GM21526 (cell line): ENCODE measurements at regions not wholly inside any gene's neighbourhood (a gene's known extent, or its start where the extent isn't known, plus 50 kb on each side); places are given as distances from the start of the nearest gene placed in this dataset.

Experiments used
- ATAC-seq: cut with Tn5 transposase; IDR thresholded peaks from one replicate; pipeline ENCODE4 v1.9.1; 2021; ENCODE audit warnings: moderate library complexity; ENCODE audit not compliant: unreplicated experiment, low FRiP score

DNA sequence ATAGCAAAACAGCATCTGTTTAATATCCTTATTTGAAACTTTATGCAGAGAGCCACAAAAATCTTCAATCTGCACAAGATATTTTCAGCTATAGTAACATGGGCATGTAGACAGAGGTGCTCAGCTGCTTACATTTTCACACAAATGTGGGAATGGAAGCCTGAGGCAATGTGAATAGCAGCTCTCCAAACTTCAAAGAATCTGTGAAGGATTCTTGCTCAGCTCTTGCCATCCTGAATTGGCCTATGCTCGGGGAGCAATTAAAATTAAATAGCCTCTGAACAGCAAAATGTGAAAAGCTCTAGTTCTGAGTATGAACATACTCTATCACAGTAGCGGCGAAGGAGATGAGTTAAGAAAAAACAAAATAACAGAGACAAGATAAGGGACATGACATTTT is 1523.8 kb downstream of the PCDH7 start:
- ATAC-seq, result no peak

DNA sequence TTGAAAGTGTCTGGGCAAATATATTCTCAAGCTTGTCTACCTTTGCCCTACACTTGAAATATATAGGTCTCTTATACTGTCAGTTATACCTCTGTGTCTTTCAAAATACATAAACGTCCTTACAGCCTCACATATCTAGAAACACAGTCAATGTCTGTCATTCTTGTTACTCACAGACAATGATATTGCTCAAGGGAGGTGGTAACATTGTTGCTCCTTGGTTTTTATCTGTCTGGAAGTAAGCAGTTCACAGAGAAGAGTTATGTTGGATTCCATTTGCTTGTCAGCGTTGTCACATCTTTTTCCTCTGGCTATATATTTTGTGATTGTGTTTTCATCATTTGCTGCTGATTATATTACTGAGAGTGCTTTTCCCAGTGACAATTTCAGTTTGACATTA is 1528.9 kb downstream of the PCDH7 start:
- ATAC-seq, result no peak

DNA sequence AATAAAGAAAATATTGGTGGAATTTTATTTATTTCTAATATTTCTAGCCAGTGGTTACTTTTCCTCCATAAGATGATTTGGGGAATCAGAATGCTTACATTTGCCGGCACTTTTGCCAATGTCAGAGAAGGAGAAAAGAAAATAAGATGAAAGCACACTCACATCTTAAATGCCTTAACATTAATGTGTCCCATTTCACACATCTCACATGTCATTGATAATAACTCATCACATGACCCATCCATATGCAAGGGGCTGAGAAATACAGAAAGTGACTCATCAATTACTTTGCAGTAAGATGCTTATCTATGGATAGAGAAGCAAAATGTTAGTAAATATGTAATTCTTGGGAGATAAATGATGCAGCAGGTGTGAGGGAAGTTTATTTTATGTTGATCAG is 1531.0 kb downstream of the PCDH7 start:
- ATAC-seq, result no peak

DNA sequence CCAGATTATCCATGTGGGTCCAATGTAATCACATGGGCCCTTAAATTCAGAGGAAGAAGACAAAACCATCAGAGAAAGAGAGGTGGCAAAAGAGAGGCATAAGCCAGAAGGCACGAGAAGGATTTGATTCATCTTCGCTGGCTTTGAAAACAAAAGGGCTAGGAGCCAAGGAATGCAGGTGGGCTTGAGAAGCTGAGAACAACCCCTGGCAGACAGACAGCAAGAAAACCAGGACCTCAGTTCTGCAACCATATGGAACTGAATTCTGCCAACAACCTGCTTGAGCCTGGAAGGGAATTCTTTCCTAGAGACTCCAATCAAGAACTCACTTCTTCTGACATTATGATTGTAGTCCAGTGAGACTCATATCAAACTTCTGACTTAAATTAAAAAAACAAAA is 1531.8 kb downstream of the PCDH7 start:
- ATAC-seq, result no peak

DNA sequence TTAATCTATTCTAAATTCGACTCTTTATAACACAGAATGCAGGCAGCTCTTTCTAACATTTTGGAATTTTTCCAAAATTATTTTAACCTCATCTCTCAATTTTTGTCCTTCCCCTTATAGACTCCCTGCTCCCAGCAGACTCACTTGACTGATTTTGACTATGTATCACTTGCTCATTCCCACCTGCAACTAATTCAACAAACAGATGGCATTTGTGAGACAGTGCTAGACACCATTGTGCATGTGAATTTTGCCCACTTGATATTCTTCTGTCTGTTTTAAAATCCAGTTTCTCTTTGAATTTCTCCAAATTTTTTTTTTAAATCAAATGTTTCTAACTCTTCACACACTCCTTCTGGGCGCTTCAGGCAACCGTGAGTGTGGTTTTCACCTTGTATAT is 1534.0 kb downstream of the PCDH7 start:
- no peak for ATAC-seq

DNA sequence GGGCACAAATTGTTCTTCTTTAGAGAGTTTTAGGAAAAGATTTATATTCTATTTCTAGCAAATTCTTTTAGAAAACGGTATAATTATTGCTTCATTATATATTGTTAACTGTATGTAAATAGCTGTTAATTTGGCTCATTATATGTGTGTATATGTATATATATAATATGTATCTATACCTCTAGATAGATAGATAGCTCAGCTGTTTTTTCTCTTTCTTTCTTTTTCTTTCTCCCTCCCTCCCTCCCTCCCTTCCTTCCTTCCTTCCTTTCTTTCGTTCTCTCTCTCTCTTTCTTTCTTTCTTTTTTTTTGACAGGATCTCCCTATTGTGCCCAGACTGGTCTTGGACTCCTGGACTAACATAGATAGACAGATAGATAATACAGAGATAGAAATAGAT is 1538.8 kb downstream of the PCDH7 start:
- ATAC-seq, result no peak

DNA sequence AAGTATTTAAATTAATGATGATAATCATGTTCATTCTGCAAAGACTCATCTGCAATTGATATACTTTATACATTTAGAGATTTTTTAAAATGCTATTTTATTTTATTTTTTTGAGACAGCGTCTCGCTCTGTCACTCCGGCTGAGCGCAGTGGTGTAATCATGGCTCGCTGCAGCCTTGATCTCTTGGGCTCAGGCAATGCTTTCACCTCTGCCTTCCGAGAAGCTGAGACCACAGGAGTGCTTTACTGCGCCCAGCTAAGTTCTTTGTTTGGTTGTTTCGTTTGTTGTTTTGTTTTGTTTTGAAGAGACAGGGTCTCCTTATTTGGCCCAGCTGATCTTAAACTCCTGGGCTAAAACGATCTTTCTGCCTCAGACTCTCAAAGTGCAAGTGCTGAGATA is 1541.0 kb downstream of the PCDH7 start:
- ATAC-seq, result no peak

DNA sequence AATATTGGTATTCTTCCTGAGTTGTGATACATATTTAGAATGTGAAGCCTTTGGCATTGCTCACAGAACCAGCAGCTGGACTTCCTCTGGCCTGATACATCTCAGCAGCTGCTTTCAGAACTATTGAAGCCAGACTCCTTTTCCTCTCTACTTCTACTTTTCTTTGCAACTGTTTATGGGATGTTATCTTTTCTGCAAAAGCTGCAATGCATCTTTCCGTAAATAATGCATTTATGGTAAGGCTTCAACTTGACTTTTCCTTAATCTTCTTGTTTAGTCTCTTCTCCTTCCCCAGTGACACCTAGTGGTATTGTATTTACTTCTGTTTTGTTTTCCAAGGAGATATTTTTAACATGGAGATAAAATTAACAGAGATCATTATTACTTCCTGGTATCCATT is 1548.7 kb downstream of the PCDH7 start:
- no peak for ATAC-seq

DNA sequence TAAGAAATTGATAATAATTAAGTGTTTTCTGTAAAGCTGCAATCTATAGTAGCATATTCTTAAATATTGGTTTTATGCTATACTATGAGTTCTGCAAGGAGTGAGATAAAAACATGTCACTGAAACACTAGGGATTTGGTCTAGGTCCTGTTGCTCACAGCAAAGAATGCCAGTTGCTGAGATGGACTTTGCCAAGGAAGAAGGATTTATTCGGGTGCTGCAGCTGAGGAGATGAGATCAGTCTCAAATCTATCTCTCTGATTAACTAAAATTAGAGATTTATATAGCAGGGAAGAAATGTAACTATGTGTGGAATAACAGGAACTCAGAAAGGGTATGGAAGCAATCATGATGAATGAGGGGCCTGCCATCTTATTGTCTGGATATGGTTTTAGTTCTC is 1569.9 kb downstream of the PCDH7 start:
- no peak for ATAC-seq

GRCh38 chr4:32318926-32319325 is 1598.8 kb downstream of the PCDH7 start:
- no peak for ATAC-seq

- no peak for ATAC-seq
Measured at GRCh38 chr4:32321421-32321820, 1601.3 kb downstream of the PCDH7 start.

GRCh38 chr4:32334759-32335158 is 1614.6 kb downstream of the PCDH7 start:
- no peak for ATAC-seq

DNA sequence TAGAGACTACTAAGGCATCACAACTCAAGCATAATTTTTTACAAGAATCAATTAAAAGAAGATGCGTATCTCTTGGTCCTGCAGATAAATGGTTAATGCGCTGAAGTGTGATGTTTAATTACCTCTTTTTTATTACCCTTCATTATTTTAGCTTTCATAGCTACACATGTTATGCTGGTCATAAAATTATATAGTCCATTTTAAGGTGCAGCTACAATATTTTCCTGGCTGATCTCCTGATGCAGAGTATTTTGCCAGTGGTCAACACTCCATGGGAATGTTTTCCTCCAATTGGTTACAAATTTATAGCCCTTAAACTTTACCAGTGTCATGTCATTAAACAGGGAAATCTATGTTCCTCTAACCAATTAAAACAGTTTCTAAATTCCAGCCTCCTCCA is 1617.2 kb downstream of the PCDH7 start:
- ATAC-seq, result no peak

- ATAC-seq, result no peak
Measured at GRCh38 chr4:32340591-32340990, 1620.4 kb downstream of the PCDH7 start.

DNA sequence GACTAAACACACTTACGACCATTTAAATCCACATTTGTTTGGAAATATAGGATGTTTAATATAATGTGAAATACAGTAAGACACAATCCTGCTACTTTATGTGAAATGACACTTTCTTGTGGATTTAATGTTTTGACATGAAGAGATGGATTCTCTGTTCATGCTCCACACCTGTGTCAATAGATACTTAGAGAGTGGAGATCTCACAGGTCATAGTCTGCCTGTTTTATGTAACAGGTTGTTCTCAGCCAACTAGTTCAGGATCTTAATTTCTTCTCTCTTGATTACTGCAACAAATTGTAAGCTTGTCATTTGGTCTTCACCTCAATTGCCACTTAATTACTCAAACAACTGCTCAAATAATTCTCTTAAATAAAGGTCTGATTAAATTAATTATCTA is 1621.2 kb downstream of the PCDH7 start:
- no peak for ATAC-seq

- no peak for ATAC-seq
Measured at GRCh38 chr4:32342054-32342453, 1621.9 kb downstream of the PCDH7 start.

- no peak for ATAC-seq
Measured at GRCh38 chr4:32349026-32349425, 1628.9 kb downstream of the PCDH7 start.

DNA sequence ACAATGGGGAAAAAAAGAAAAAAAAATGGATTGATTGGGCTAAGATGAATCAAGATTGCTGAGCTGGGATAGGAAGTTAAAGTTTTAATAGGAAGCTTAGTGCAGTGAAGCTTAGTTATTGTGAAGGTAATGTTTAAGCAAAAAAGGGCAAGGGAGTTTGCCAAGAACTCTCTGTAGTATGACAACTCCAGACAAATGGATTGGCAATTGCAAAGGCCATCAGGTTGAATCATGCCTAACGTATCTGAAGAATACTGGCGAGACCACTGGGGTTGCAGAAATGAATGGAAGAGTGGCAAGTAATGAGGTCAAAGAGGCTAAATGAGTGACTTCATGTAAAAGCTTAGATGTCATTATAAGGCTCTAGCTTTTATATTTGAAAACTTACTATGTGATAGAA is 1654.0 kb downstream of the PCDH7 start:
- no peak for ATAC-seq

DNA sequence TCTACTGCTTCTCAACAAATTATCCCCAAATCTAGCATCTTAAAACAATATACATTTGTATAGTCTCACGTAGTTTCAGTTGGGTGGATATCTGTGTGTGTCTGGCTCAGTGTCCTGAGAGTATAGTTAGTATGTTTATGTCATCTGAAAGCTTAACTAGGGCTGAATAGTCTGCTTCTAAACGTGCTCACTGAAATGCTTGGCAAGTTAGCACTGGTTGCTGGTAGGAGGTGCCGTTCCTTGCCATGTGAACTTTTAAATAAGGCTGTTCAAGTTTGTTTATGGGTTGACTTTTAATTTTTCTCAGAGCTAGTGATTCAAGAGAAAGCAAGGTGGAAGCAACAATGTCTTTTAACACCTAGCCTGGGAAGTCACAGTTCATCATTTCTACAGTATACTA is 1673.6 kb downstream of the PCDH7 start:
- ATAC-seq, result no peak

- ATAC-seq, result no peak
Measured at GRCh38 chr4:32394255-32394654, 1674.1 kb downstream of the PCDH7 start.

GRCh38 chr4:32396507-32397070 is 1676.4 kb downstream of the PCDH7 start:
- ATAC-seq, result no peak

- ATAC-seq, result no peak
Measured at GRCh38 chr4:32400870-32401269, 1680.7 kb downstream of the PCDH7 start.

DNA sequence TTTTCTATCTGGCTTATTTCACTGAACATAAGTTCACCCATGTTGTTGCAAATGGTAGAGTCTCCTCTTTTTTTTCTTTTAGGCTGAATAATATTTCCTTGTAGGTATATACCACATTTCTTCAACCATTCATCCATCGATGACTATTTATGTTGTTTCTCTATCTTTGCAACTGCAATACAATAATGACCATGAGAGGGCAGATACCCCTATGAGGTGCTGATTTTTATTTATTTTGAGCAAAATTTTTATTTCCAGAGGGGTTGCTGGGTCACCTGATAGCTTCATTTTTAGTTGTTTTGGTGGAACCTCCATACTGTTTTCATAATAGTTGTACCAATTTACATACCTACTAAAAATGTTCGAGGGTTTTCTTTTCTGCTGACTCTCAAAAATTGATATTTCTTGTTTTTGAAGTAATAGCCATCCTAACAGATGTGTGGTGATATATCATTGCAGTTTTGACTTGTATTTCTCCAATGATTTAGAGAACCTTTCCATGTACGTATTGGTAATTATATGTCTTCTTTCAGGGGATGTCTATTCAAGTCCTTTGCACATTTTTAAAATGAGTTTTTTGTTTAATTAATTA is 1697.0 kb downstream of the PCDH7 start:
- ATAC-seq, result no peak
